Endometrial microvascular endothelial cells (primary cell): ENCODE measurements at regions not wholly inside any gene's neighbourhood (a gene's known extent, or its start where the extent isn't known, plus 50 kb on each side); places are given as distances from the start of the nearest gene placed in this dataset.
"Not testable (repeated sequence)": the region's sequence is repeated elsewhere in the genome, so short reads cannot be mapped to it uniquely, and the experiment has no call there.

Source experiments
- in situ Hi-C: cut with HindIII; loops from 2 replicates; pipeline ENCODE4 v1.10.0; 2017; ENCODE audit warnings: low sequenced_read_pairs, low pct_unique_long_range_greater_than_20kb; ENCODE audit errors: inconsistent ontology term

DNA sequence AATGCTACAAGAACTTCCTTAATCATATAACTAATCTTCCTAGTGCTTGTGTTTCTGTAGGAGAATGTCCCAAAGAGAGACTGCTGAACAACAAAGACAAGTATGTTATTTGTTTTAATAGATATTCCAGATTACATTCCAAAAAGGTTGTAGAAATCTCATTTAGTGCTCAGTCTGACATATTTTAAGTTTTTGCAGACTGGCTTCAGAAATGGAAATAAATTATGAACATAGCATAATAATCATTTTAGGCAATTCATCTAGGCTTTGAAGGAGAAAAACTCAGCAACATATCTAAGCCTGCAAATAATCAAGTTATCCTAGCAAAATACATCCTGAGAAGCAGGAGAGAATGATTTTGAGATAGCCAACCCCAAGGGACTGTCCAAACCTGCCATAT is 171.6 kb upstream of the CDH5 start:
- in situ Hi-C loops: no loop called here

DNA sequence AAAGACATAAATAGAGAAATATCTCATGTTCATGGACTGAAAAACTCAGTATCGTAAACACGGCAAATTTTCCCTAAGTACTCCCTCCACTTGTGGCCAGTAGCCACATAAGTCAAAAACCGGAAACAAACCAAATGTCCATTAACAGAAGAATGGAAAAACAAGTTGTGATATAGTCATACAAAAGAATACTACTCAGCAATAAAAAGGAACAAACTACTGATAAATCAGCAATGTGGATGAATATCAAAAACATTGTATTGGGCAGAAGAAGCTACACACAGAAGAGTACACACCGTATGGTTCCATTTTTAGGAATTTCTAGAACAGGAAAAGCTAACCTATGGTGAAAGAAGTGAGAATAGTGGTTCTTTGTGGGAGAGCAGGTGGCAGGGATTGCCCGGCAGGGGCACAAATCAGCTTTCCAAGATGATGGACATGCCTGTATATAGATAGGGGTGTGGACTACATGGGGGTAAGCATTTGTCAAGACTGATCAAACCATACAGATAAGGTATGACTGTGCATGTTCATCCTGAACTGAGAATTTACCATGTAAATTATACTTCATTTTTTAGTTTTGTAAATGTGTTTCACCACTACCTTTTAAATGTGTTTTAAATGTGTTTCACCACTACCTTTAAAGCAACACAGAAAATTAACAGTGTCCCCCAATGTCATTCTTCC is 172.8 kb upstream of the CDH5 start:
- in situ Hi-C loops: no loop called here

DNA sequence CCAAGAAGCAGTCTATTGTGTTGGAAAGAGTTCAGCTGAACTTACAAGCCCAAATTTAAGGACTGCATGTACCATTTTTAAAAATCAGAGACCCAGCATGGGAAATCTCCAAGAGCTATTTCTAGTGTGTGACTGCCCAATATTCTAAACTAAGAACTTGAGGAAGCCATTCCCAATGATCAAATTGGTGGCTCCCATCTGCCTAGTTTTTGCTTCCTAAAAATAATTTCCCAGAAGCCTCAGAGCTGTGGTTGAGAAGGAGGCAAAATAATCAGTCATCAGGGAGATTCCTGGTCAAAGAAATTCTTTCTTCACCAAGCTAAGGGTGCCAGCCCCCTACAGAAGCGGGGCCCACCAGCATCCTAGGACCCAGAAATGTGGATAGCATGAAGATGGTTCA is 176.1 kb upstream of the CDH5 start:
- in situ Hi-C loops: no loop called here

DNA sequence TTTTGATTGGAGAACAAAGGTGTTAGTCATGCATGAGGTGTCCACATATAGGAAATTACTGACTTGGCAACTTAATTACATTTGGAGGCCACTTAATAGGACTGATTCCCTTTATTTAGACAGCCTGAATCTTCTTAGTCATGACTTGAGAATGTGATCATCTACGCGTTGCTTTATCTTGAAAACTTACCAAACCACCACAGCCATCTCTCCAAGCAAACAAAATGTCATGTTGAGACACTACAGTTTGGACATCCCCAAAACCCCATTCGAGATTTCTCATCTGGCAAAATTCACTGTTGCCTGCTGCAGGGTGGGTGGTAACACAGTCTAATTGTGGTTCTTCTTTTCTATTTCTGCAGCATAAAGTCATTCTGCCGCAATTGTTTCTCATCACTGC is 176.5 kb upstream of the CDH5 start:
- in situ Hi-C loops: no loop called here

DNA sequence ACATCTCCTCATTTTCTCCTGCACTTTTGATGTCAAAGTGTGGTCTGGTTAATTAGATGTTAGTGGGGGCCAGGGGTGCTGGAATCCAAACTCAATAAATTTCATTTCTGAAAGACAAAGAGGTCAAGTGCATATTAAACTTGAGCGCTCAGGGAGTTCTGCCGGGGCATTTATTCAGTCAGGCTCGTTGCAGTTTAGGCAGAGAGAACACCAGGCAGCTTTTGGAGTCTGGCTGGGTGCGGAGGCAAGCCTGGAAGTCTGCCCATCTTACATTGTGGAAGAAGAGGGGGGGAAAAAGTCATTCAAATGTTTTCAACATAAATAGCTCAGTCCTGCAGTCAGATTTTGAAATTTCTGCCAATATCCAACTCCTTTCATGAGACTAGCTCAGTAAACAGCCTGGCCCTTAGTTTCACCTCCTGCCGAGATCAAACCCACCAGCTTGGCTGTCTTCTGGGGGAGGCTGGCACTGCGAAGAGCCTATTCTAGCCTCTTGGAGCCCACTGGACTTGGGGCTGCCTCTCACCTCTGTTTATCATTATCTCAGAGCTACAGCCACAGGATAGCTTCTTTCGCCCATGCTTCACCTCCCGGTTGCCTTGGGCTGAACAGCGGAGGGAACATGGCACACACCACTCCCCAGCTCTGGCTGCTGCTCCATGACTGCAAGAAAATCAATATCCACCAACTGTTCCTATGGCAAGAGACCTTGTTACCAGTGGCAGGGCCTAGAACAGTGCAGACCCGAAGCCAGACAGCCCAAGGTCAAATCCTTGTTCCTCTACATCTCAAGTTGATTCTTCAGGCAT is 177.4 kb upstream of the CDH5 start:
- in situ Hi-C loops: no loop called here

DNA sequence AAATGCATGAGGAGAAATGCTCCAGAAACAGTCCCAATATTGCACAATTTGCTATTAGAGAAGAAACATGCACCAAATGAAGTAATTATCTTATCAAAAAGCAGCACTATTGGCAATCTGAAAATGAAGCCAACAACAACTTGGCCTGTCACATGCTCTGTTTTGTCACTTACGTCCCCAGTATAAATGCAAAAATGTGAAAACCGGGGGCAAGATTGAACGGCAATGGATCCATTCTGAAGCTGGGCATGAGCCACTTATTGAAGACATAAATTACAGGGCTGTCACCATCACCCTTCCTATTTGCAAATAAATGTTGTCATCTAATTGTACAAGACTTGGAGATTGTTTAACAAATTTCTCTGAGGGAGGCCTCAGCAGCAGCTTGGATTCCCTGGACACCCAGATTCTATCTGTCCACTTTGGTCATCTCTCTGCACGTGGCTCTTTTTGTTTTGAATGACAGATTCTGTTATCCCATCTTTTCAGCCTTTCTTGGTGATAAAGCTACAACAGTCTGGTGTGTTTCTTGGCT is 180.2 kb upstream of the CDH5 start:
- in situ Hi-C loops: no loop called here

DNA sequence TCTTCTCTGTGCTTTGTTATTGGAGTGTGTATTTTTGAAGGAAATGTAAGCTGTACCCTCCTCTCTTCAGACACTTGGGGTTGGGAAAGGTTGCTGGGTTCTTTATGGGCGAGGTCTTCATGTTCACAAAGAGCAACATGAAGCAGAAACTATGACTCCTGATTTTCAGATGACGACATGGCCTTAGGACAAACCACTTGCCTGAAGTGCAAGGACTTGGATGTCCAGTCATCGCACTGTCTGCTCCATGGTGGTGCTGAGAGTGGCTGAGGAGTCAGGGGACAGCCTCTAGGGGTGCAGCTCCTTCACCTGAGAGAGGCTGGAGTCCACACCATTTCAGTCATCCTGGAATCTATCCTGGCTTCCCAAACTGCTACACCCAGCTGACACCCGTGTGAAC is 183.9 kb upstream of the CDH5 start:
- in situ Hi-C loops: no loop called here

DNA sequence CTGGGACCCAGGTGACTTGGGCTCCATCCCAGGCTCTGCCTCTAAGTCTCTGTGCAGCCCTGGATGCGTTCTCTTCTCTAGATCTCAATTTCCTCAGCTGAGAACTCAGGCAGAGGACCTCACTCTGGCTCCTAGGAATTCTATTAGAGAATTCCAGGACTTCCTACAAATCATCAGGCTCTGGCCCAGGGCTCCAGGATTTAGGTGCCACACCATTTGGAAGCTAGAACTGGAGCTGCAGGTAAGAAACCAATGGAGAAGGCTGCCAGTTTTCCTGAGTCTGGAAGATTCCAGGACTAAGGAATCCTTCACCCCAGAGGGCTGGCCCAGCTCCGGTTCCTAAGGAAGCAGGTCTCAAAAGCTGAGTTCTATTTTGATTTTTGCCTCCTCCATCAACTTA is 189.8 kb upstream of the CDH5 start:
- in situ Hi-C loops: no loop called here

DNA sequence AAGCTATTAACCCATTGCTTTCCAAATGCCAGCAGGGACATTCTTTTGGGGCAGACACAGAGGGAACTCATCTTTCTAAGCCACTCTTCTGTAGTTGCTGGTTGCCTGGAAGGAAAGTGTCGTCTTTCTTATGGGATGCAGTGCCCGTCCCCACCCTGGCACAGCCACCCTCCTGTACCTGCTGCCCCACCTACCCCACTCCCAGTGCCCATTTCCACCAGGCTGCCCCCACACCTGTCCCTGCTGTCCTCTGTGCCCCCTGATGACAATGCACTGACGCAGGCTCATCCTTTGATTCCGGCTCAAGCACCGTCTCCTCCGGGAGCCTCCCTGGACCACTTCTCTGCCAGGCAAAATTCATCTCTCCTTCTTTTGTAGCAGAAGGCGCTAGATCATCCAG is 190.4 kb upstream of the CDH5 start:
- in situ Hi-C loops: no loop called here

DNA sequence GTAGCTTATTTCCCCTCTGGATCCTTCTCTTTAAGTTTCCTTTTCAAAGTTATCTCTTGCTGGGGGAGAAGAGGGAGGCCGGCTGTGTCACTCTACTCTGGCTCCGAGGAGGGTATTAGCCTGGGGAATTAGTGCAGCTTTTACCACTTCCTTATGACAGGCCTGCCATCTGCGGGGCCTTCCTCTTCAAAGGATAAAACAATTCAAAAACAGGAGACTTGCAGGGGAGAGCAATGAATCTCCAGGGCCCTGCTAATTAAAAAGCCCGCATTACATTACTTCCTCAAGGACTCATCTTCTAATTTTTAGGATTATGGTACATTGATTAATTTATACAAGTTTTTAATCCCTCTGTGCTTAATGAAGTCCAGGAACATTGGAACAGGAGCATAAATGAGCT is 190.9 kb upstream of the CDH5 start:
- in situ Hi-C loops: no loop called here

DNA sequence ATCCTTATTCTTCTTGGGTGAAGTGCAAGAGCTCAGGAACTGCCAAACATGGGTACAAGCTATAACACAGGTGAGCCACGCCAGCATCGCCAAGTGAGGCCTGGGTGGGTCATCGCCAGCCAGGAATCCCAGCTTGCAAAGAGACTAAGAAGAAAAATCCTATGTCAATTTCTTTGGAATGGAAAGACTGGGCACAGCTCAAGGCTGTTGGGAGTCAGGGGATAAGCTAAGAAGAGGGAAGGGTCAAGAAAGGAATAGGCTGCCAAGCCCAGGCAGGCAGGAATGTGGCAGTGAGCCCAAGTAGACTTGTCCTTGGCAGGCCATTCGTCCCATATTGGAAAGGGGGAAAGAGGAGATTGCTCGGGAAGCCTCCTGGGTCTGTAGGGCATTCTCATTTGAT is 191.4 kb upstream of the CDH5 start:
- in situ Hi-C loops: no loop called here

DNA sequence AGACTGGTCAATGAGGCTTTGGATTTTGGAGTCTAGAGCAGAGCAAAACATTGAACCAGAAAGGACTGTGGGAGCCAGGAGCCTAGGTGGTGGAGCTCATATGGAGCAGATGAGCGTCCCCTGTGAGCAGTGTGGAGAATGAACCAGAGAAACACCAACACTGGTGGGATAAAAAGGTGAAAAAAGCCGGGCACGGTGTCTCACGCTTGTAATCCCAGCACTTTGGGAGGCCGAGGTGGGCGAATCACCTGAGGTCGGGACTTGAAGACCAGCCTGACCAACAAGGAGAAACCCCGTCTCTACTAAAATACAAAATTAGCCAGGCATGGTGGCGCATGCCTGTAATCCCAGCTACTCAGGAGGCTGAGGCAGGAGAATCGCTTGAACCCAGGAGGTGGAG is 192.7 kb upstream of the CDH5 start:
- in situ Hi-C loops: not testable (repeated sequence)

DNA sequence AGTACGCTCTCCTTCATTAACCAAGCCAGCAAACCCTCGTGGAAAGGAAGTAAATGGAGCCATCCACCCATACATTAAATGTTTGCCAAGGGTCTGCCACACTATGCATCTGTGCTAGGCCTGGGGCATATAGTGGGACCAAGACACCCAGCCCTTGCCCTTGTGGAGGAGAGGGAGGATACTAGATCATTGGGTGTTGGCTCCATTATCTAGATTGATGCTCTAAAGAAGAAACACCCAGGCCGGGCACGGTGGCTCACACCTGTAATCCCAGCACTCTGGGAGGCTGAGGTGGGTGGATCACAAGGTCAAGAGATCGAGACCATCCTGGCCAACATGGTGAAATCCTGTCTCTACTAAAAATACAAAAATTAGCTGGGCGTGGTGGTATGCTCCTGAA is 193.3 kb upstream of the CDH5 start:
- in situ Hi-C loops: not testable (repeated sequence)

DNA sequence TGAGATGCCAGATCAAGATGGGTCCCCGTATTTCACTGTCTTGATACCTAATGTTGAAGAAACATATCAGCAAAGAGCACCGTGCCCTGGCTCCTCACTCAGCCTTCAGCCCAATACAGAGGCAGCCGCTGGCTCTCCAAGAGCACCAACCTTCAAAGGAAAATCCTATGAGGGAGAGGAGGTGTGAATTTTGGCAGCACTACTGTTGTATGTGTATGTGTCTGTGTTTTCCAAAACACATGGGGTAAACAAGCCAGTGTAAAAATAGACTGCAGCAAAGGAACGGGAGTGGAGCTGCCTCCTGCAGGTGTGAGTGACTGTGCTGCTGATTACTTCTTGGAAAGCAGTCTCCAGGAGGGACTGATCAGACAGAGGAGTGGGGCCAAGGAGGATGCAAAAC is 194.0 kb upstream of the CDH5 start:
- in situ Hi-C loops: no loop called here

DNA sequence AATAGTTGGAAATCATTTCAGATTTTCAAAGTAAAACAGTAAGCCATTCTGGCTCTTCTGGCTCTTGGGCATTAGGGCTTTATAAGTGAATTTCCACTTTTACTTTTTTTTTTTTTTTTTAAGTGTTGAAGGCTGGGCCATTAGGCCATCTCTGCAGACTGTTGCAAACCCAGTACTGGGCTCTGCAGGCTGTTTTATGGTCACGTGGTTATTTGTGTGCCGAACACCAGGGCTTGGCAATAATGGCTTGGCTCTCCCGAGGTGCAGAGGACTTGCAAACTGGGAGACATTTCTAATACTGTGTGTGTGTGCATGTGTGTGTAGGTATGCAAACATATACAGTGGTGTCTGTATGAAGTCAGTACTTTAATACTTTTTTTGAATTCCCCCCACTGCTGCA is 194.9 kb upstream of the CDH5 start:
- in situ Hi-C loops: no loop called here

DNA sequence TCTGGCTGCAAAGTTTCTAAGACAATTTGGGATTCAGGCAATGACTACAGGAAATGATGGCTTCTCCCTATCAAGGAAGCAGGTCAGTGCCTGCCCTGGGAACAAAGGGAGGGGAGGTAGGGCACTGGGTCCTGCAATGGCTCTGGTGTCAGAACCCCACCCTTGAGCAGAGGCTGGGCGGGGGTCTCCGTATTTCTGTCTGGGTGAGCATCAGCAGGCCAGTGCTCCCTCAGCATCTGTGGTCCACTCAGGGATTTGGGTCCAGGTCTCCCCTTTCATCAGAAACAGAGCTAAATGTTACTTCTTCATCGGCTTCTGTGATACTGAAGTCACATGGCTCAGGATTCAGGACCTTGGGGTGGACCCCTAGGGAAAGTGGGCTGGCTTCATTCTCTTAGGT is 195.5 kb upstream of the CDH5 start:
- in situ Hi-C loops: no loop called here

DNA sequence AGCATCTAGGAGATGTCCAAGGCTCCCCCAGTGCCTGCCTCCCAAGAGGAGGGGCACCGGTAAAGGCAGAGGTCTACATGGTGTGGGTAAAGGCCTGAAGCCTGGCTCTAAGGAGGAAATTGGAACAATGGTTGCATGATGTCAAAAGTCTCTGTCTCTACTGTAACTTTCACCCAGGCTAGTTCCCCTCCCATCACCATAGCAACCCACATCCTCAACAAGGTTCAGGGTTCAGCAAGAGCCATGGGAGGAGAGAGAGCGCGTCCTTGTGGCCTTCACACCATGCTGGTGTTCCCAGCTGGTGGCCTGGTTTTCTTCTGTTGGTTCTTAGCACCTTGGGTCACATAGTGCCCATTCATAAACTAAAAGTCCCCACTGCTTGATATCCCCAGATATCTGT is 196.7 kb upstream of the CDH5 start:
- in situ Hi-C loops: no loop called here

DNA sequence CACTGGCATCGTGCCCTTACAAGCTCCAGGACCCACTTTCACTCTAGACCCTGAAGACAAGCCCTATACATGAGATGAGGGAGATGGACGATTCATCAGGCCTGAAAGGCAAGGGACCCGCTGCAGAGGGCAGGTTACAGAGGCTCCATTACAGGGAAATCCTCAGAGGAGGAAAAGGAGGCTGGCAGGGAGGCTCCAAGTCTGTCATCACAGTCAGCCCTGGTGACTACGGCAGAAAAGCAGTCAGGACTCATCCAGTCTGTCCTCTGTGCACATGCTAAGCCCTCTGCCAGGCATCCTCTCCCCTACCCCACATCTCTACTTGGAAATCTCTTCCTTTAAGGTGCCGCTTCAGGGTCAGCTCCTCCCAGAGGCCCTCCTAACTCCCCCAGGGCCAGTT is 197.7 kb upstream of the CDH5 start:
- in situ Hi-C loops: no loop called here

DNA sequence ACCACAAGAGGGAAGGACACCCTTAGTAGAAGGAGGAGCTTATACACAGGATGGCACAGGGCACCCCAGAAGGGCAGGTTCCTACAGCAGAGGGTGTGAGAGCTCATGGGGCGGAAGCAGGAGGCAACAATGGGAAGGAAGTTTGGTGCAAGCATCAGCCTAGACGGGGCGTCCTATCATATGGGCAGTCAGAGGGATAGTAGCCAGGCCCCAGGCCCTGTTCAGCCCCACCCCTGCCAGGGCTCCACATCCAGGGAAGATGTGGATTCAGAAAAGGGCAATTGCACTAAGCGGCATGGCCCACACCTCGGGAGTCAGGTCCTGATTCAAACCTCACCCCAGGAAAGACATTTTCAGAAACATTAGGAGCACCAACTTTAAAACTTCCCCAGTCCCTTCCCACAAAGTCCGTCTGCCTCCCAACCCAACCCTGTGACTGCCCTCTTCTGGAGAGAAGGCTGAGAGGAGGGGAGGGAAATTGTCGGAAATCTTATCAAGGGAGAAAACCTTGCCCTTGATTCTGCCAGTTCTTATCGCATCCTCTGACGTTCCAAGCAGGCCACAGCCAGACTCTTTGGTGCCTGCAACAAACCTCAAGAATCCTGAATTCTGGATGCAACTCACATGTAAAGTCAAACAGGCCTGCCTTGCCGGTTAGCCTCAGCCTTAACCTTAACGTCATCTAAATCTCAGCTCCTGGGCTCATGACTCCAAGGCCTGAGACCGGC is 198.8 kb upstream of the CDH5 start:
- in situ Hi-C loops: no loop called here

DNA sequence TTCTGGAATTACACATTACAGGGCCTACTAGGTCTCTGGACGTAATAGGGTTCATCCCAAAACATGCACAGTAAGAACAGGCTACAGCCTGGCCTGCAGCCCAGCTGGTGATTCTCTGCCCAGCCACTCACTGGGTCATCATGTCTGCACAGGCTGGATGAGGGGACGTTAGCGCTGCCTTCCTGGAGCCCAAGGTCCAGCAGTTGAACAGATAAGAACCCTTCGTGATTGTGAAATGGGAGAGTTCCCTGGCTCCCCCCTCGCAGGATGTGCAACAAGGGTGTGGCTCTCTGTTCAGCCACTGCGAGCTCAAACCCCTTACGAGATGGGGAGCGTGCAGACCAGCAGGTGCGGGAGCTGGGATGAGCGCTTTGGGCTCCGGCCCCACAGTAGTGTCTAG is 200.0 kb upstream of the CDH5 start:
- in situ Hi-C loops: no loop called here
